WTC11 (cell line): ENCODE measurements at regions not wholly inside any gene's neighbourhood (a gene's known extent, or its start where the extent isn't known, plus 50 kb on each side); places are given as distances from the start of the nearest gene placed in this dataset.

Experiments
- CTCF ChIP-seq: fragments of 200-600 bp; IDR thresholded peaks from 2 replicates; pipeline ENCODE4 v1.8.0; 2022; ENCODE audit warnings: antibody characterized with exemption
- E2F4 ChIP-seq: sonication (generic); formaldehyde crosslinking; IDR thresholded peaks from 2 replicates; pipeline ENCODE4 v1.8.1; 2022; ENCODE audit warnings: low read depth, mild to moderate bottlenecking, moderate library complexity, missing genetic modification reagents, borderline replicate concordance
- FOXK1 ChIP-seq: sonication (generic); formaldehyde crosslinking; IDR thresholded peaks from 2 replicates; pipeline ENCODE4 v1.8.0; 2022; ENCODE audit warnings: mild to moderate bottlenecking, moderate library complexity, missing genetic modification reagents
- FOXP1 ChIP-seq: sonication (generic); formaldehyde crosslinking; IDR thresholded peaks from 2 replicates; pipeline ENCODE4 v1.8.0; 2022; ENCODE audit warnings: missing genetic modification reagents, mild to moderate bottlenecking, moderate library complexity, borderline replicate concordance
- IRF1 ChIP-seq: sonication (generic); formaldehyde crosslinking; IDR thresholded peaks from 2 replicates; pipeline ENCODE4 v1.8.0; 2023; ENCODE audit warnings: missing genetic modification reagents
- NR2C2 ChIP-seq: sonication (generic); formaldehyde crosslinking; IDR thresholded peaks from 2 replicates; pipeline ENCODE4 v1.8.0; 2022; ENCODE audit warnings: mild to moderate bottlenecking, missing genetic modification reagents
- NR3C1 ChIP-seq: sonication (generic); formaldehyde crosslinking; conservative IDR thresholded peaks from 2 replicates; pipeline ENCODE4 v1.8.1; 2023; ENCODE audit warnings: low read depth, mild to moderate bottlenecking, missing genetic modification reagents
- SP1 ChIP-seq: sonication (generic); formaldehyde crosslinking; conservative IDR thresholded peaks from 2 replicates; pipeline ENCODE4 v1.8.1; 2022; ENCODE audit warnings: missing genetic modification reagents
- TCF7 ChIP-seq: sonication (generic); formaldehyde crosslinking; IDR thresholded peaks from 2 replicates; pipeline ENCODE4 v1.8.0; 2022; ENCODE audit warnings: mild to moderate bottlenecking, low read depth, missing genetic modification reagents, moderate library complexity
- ZNF232 ChIP-seq: sonication (generic); formaldehyde crosslinking; IDR thresholded peaks from 2 replicates; pipeline ENCODE4 v1.8.0; 2022; ENCODE audit warnings: mild to moderate bottlenecking, missing genetic modification reagents

- TF ChIP-seq CTCF (no peak), FOXP1 (CRISPR knock-in tag) (no peak), IRF1 (CRISPR knock-in tag) (no peak), SP1 (no peak), NR2C2 (CRISPR knock-in tag) (no peak), E2F4 (CRISPR knock-in tag) (no peak), TCF7 (CRISPR knock-in tag) (no peak), NR3C1 (CRISPR knock-in tag) (no peak), ZNF232 (CRISPR knock-in tag) (no peak), FOXK1 (CRISPR knock-in tag) (no peak)
Measured at GRCh38 chr6:156432543-156432942, 344.6 kb upstream of the ARID1B start.
